ENCODE measurements at regions not wholly inside any gene's neighbourhood (a gene's known extent, or its start where the extent isn't known, plus 50 kb on each side); places are given as distances from the start of the nearest gene placed in this dataset.

GRCh38 chr4:41471126-41472071 lies 66.6 kb upstream of the LIMCH1 start:
- TF ChIP-seq CTCF (IDR thresholded peaks at IDR 0.05): no peak
- no peak for TF ChIP-seq ZFX (IDR thresholded peaks at IDR 0.05; ENCODE audit: borderline replicate concordance)
